ENCODE measurements at regions not wholly inside any gene's neighbourhood (a gene's known extent, or its start where the extent isn't known, plus 50 kb on each side); places are given as distances from the start of the nearest gene placed in this dataset.

- H3K9me3 Mint-ChIP-seq = no peaks in the 10 kb centered on the region
- TF ChIP-seq, protein P1, sequence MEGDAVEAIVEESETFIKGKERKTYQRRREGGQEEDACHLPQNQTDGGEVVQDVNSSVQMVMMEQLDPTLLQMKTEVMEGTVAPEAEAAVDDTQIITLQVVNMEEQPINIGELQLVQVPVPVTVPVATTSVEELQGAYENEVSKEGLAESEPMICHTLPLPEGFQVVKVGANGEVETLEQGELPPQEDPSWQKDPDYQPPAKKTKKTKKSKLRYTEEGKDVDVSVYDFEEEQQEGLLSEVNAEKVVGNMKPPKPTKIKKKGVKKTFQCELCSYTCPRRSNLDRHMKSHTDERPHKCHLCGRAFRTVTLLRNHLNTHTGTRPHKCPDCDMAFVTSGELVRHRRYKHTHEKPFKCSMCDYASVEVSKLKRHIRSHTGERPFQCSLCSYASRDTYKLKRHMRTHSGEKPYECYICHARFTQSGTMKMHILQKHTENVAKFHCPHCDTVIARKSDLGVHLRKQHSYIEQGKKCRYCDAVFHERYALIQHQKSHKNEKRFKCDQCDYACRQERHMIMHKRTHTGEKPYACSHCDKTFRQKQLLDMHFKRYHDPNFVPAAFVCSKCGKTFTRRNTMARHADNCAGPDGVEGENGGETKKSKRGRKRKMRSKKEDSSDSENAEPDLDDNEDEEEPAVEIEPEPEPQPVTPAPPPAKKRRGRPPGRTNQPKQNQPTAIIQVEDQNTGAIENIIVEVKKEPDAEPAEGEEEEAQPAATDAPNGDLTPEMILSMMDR (conservative IDR thresholded peaks at IDR 0.05) = no peak
- Histone ChIP-seq H3K4me3 (ENCODE audit: low read length) (no peak overlapping the region), H3K27ac (ENCODE audit: low read depth, low read length) (no peak overlapping the region), H3K9me3 (ENCODE audit: control insufficient read depth, low read length) (no peaks in the 10 kb centered on the region), H3K9ac (ENCODE audit: extremely low read depth, low read length, poor library complexity, severe bottlenecking) (no peak overlapping the region), H3K4me1 (ENCODE audit: control insufficient read depth, insufficient read depth, low read length) (peaks cover 11% of the 10 kb centered on the region), H3K36me3 (ENCODE audit: control insufficient read depth, insufficient read depth, low read length) (no peaks in the 10 kb centered on the region), H3K27me3 (ENCODE audit: control insufficient read depth, insufficient read depth, low read length, poor library complexity, severe bottlenecking) (no peaks in the 10 kb centered on the region)
- no peak for DNase-seq
- H3K36me3 Mint-ChIP-seq (ENCODE audit: low read depth) = no peaks in the 10 kb centered on the region
- no peaks in the 10 kb centered on the region for H3K27me3 Mint-ChIP-seq (ENCODE audit: insufficient read depth)
- H3K4me1 Mint-ChIP-seq = peaks cover 28% of the 10 kb centered on the region
- H3K27ac Mint-ChIP-seq = no peak overlapping the region
- H3K4me3 Mint-ChIP-seq = no peak overlapping the region
- 94 to 100% methylated on average over 4 to 5 of the region's 5 CpGs for WGBS, 2 experiments (ENCODE audit: insufficient coverage in 1 of 2, insufficient read length in 1 of 2)
These were observed 117.8 kb upstream of the ESR1 start for GRCh38 chr6:151689499-151690201.

- H3K4me1 ChIP-seq (ENCODE audit: control insufficient read depth, insufficient read depth, low read length) = peaks cover 9% of the 10 kb centered on the region
- no peak for DNase-seq
- Mint-ChIP-seq H3K4me3 (no peak overlapping the region), H3K36me3 (ENCODE audit: low read depth) (no peaks in the 10 kb centered on the region), H3K27ac (peak overlapping the region; percentile 6), H3K27me3 (ENCODE audit: insufficient read depth) (no peaks in the 10 kb centered on the region), H3K9me3 (no peaks in the 10 kb centered on the region), H3K4me1 (peaks cover 26% of the 10 kb centered on the region)
- H3K27ac ChIP-seq (ENCODE audit: low read depth, low read length) = no peak overlapping the region
- H3K9ac ChIP-seq (ENCODE audit: extremely low read depth, low read length, poor library complexity, severe bottlenecking) = no peak overlapping the region
- 80 to 86% methylated on average over 3 to 4 of the region's 4 CpGs for WGBS, 2 experiments (ENCODE audit: insufficient coverage in 1 of 2, insufficient read length in 1 of 2)
- no peaks in the 10 kb centered on the region for H3K9me3 ChIP-seq (ENCODE audit: control insufficient read depth, low read length)
- no peaks in the 10 kb centered on the region for H3K36me3 ChIP-seq (ENCODE audit: control insufficient read depth, insufficient read depth, low read length)
- TF ChIP-seq, protein P1 (conservative IDR thresholded peaks at IDR 0.05) = no peak
- no peaks in the 10 kb centered on the region for H3K27me3 ChIP-seq (ENCODE audit: control insufficient read depth, insufficient read depth, low read length, poor library complexity, severe bottlenecking)
- no peak overlapping the region for H3K4me3 ChIP-seq (ENCODE audit: low read length)
These were observed 117.2 kb upstream of the ESR1 start for GRCh38 chr6:151690303-151690702.

DNA sequence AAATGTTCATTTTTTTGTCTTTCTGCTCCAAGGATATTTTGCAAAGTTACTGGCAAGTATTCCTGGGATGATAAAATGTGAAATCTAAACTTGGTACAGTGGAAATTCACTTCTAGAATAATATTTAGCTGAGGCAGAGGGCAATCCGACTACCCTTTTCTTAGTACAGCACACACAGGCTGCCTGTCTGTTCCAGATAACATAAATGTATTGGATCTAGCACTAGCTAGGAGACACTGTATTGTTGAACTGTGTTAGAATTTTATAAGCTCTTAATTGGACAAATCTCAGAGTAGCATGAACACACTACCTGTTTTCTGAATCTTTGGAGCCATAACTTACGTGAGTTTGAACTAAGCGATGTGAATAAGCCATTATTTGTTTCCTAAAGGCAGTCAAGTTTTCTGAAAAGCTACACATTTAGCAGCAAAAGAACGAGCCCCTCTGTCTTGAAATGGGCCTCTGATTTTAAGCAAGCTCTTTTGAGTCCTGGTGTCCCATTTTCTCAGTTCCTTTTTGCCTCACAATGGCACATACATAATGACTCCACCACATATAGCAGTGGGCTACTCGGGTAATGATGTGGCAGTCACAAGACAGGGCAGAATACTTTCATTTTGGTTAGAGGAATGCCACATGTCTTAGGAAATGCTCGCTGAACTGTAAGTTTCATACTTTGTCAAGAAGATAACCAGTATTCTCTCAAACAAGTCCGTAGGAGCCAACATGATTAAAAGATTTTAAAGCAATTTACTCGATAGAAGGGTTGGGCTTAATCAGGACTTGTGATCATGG is 116.5 kb upstream of the ESR1 start:
- DNase-seq = no peak
- H3K4me3 ChIP-seq (ENCODE audit: low read length) = no peak overlapping the region
- Mint-ChIP-seq H3K27me3 (ENCODE audit: insufficient read depth) (no peaks in the 10 kb centered on the region), H3K9me3 (no peaks in the 10 kb centered on the region), H3K4me3 (no peak overlapping the region), H3K27ac (no peak overlapping the region), H3K36me3 (ENCODE audit: low read depth) (no peaks in the 10 kb centered on the region), H3K4me1 (peaks cover 26% of the 10 kb centered on the region)
- no peak overlapping the region for H3K9ac ChIP-seq (ENCODE audit: extremely low read depth, low read length, poor library complexity, severe bottlenecking)
- no peaks in the 10 kb centered on the region for H3K27me3 ChIP-seq (ENCODE audit: control insufficient read depth, insufficient read depth, low read length, poor library complexity, severe bottlenecking)
- H3K9me3 ChIP-seq (ENCODE audit: control insufficient read depth, low read length) = no peaks in the 10 kb centered on the region
- TF ChIP-seq, protein P1 (conservative IDR thresholded peaks at IDR 0.05) = no peak
- H3K4me1 ChIP-seq (ENCODE audit: control insufficient read depth, insufficient read depth, low read length) = peaks cover 9% of the 10 kb centered on the region
- H3K27ac ChIP-seq (ENCODE audit: low read depth, low read length) = no peak overlapping the region
- WGBS, 2 experiments (ENCODE audit: insufficient coverage in 1 of 2, insufficient read length in 1 of 2) = 90 to 92% methylated on average over 7 to 8 of the region's 8 CpGs
- H3K36me3 ChIP-seq (ENCODE audit: control insufficient read depth, insufficient read depth, low read length) = no peaks in the 10 kb centered on the region

Data from endodermal cell (in vitro differentiated cells).